AG09309 (cell line): ENCODE measurements at regions not wholly inside any gene's neighbourhood (a gene's known extent, or its start where the extent isn't known, plus 50 kb on each side); places are given as distances from the start of the nearest gene placed in this dataset.

Experiments
- DNase-seq: peaks from one replicate; pipeline ENCODE4 v3.0.0-alpha.2; 2010; ENCODE audit warnings: low read depth
- H3K4me3 ChIP-seq: 2 replicates; pipeline ENCODE4 v1.5.1; 2011; ENCODE audit warnings: mild to moderate bottlenecking, low read depth, low read length, moderate library complexity; ENCODE audit not compliant: control insufficient read depth
- TF ChIP-seq, protein P1 (sequence below): IDR thresholded peaks from 2 replicates; pipeline ENCODE4 v1.5.1; 2011; ENCODE audit warnings: mild to moderate bottlenecking, low read depth, low read length, inconsistent platforms; ENCODE audit not compliant: insufficient read depth, control insufficient read depth; ENCODE audit errors: missing control alignments

DNA sequence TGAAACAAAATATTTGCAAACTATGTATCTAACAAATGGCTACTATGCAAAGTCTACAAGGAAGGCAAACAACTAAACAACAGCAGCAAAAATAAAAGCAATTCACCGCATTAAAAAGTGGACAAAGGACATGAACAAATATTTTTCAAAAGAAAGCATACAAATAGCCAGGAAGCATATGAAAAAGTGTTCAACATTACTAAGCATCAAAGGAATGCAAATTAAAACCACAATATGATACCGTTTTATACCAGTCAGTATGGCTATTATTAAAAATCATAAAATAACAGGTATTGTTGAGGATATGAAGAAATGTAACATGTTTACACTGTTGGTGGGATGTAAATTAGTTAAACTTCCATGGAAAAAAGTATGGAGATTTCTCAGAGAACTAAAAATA, 1106.7 kb downstream of the PDHA2 start:
- TF ChIP-seq, protein P1, sequence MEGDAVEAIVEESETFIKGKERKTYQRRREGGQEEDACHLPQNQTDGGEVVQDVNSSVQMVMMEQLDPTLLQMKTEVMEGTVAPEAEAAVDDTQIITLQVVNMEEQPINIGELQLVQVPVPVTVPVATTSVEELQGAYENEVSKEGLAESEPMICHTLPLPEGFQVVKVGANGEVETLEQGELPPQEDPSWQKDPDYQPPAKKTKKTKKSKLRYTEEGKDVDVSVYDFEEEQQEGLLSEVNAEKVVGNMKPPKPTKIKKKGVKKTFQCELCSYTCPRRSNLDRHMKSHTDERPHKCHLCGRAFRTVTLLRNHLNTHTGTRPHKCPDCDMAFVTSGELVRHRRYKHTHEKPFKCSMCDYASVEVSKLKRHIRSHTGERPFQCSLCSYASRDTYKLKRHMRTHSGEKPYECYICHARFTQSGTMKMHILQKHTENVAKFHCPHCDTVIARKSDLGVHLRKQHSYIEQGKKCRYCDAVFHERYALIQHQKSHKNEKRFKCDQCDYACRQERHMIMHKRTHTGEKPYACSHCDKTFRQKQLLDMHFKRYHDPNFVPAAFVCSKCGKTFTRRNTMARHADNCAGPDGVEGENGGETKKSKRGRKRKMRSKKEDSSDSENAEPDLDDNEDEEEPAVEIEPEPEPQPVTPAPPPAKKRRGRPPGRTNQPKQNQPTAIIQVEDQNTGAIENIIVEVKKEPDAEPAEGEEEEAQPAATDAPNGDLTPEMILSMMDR = no peak
- no peak for DNase-seq
- no peak overlapping the region for H3K4me3 ChIP-seq

DNA sequence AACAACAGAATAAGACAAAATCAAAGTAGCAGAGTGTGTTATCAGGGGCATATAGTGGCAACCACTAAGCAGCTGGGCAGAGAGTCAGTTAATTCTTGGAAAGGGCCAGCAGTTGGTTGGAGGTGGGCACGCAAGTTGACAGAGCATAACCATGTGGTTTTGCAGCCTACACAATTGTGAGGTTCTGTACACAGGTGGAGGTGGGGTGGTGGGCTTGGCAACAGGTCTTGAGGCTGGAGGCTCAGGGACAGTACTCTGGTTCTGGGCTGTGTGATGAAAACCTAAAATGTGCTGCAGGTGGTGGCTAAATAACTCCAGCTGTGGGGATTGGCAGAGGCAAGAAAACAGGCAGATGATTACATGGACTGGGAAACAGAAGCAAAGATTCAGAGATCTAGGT, 1112.7 kb downstream of the PDHA2 start:
- no peak overlapping the region for H3K4me3 ChIP-seq
- TF ChIP-seq, protein P1 = no peak
- DNase-seq = no peak

DNA sequence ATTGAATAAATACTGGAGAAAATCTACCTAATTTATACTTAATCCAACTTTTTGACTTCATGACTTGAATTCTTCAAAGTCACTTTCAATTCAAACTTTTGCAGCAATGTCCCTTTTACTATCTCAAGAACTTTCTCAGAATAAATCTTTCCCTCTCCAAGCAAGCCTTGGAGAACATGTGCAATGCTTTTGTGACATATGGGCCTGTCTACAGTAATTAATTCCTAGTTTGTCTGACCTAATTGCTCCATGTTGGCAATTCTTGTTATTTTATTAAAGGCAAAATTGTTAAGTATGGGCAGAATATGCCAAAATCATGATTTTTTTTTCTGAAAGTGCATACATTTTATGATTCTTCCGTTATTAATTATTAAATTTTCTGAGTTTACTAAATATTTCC, 1115.3 kb downstream of the PDHA2 start:
- TF ChIP-seq, protein P1 = no peak
- no peak for DNase-seq

DNA sequence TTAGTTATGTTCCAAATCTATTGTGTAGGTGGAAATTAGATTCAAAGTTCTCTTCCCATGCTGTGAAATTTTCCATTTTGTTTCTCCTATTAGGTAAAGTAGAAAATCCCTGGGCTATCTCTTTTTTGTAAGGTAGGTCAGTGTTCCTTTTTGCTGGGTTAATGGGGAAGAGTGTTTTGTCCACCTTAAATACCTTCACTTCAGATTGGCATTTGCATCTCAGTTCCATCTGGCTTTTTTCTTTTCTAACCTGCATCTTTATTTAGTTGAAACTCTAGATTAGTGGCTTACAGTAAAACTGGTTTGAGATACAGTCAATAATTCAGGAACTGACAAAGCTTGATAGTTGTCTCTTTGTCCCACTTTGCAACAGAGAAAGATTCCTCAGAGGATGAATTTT, 1115.8 kb downstream of the PDHA2 start:
- H3K4me3 ChIP-seq = no peak overlapping the region
- TF ChIP-seq, protein P1 = no peak
- no peak for DNase-seq

More for the DNA sequence above, 1115.3 kb downstream of the PDHA2 start:
- no peak overlapping the region for H3K4me3 ChIP-seq

DNA sequence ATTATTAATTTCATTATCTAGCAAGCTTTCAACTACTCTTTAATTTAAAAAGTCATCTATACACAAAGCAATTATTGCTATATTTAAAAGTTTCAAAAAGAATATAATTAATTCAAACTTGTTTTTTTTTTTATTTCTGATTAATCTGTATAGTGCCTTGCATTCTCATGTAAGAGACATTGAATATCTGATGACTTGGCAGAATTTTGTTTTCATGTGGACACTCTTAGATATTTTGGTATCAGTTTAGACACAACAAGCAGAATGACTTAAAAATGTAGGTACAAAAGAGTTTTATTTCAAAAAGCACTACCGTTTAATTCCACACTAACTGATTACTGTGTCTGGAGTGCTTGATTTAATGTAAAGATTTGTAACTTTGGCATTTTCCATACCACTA, 1129.6 kb downstream of the PDHA2 start:
- H3K4me3 ChIP-seq = no peak overlapping the region
- TF ChIP-seq, protein P1 = no peak
- DNase-seq = no peak

DNA sequence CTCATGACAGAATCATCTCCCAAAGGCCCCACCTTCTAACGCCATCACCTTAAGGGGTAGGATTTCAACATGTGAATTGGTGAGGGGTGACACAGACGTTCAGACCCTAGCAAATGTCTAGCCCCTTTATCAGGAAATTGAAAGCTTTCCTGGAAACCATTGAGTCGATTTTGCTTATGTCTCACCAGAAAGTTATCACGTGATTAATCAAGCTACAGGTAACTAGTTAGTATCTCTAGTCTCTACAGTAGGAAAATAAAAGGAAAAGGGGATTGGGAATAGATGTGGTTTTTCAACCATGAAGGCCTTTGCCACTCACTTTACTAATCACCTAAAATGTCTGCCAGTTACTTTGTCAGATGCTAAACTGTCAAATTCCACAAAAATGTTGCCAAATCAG, 1133.0 kb downstream of the PDHA2 start:
- H3K4me3 ChIP-seq = no peak overlapping the region
- DNase-seq = no peak
- TF ChIP-seq, protein P1 = no peak

DNA sequence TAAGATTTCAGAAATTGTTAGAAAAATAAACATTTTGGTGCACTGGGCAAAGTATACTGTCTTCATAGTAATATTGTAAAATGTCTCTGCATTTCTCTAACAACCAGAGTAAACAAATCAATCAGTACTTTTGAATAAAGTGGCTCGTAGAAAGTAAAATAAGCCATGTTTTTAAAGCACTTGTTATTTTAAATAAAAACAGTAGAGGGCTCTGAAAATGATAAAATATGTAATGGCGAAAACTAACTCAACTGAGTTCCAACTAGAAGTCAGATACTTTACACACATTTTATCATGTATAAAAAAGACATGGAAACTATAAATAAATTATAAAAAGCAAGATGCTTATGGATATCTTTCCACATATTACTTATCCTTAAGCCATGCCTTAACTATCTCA, 1134.4 kb downstream of the PDHA2 start:
- TF ChIP-seq, protein P1 = no peak
- DNase-seq = no peak
- no peak overlapping the region for H3K4me3 ChIP-seq
